Dedifferentiated amniotic fluid mesenchymal stem cell (primary cell): ENCODE measurements at regions not wholly inside any gene's neighbourhood (a gene's known extent, or its start where the extent isn't known, plus 50 kb on each side); places are given as distances from the start of the nearest gene placed in this dataset.
"Not testable (repeated sequence)": the region's sequence is repeated elsewhere in the genome, so short reads cannot be mapped to it uniquely, and the experiment has no call there.

Experiments
- DNase-seq: peaks from one replicate; pipeline ENCODE4 v3.0.0-alpha.2; 2016; ENCODE audit errors: extremely low spot score

DNA sequence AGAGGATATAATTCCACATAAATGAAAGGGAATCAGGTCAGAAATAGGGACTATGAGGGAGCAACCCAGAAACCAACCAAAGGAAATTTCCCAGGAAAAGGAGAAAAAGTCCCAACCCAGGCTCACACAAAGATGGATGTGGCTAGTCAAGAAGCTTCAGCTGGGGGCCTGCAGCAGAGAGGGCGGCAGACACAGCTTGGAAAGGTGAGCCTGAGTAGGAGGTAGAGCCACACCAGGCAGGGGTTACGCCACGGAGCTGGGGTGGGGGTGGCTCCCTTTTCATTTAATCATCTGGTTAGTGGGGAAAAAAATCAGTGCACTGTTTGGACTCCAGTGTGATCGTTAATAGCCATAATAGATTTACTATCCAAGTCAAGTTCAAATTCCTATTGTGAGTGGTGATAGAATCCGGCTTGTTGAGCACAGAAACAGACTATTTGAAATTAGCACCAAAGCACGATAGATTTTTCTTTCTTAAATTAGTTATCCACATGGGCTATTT is 220.6 kb downstream of the TPBG start:
- no peak for DNase-seq

- DNase-seq: no peak
Observed at GRCh38 chr6:82584856-82585255, 221.2 kb downstream of the TPBG start.

DNA sequence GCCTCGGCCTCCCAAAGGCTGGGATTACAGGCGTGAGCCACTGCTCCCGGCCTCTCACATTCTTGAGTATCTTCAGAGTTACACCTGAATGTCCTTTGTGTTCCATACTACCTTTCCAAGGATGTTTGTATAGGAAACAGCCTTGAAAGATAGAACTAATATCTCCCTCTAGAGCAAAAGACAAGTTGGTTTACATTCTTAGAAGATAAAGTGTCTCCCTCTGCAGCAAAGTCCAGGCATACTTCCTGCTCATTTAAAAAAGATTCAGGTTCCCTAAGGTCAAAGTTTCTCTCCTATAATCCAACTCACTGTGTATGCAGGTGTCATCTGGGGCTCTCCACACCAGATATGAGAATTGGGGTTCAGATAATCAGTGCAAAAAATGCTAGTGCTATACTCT is 224.4 kb downstream of the TPBG start:
- DNase-seq: no peak

- no peak for DNase-seq
Observed at GRCh38 chr6:82588859-82589412, 225.3 kb downstream of the TPBG start.

GRCh38 chr6:82589509-82590206 is 226.0 kb downstream of the TPBG start:
- no peak for DNase-seq

DNA sequence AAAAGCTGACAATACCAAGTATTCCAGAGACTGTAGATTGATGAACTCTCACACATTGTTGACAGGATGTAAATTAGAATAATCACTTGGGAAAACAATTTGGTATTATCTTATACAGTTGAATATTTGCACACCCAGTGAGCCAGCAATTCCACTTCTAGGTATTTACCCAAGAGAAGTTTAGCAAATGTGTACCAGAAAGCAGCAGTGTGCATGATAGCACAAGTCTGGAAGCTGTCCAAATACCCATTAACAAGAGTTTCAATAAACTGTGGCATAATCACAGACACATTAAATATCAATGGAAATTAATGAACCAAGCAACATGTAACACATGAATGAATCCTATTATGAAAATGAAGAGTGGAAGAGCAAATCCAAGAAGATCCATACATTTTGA is 233.6 kb downstream of the TPBG start:
- DNase-seq: no peak

DNA sequence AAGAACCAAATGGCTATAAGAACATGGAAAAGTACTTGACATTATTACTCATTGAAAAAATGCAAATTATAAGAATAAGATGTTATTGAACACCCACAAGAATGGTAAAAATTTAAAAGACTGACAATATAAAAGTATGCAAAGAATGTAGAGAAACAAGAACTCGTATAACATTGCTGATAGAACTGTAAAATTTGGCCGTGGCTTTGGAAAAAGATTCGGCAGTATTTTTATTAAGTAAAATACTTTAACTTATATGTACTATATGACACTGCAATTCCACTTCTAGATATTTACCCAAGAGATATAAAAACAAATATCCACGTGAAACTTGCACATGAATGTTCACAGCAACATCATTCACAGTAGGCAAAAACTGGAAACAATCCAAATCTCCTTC is 239.2 kb downstream of the TPBG start:
- DNase-seq: no peak

DNA sequence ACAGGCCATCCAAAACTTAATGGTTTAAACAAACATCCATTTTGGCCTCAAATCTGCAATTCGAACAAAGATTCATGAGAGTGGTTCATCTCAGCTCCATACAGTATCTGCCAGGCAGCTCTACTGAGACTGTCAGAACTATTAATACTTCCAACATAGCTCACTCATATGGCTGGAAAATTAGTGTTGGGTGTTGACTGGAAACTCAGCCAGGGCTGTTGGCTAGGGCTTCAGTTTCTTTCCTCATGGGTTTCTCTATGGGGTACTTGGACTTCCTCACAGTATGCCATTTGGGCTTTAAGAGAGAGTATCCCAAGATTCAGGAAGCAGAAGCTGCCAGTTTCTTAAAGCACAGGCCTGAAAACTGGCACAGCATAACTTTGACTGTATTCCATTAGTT is 240.3 kb downstream of the TPBG start:
- DNase-seq: no peak

- no peak for DNase-seq
Observed at GRCh38 chr6:82607998-82608725, 244.5 kb downstream of the TPBG start.

GRCh38 chr6:82608781-82609180 is 245.2 kb downstream of the TPBG start:
- DNase-seq: no peak

DNA sequence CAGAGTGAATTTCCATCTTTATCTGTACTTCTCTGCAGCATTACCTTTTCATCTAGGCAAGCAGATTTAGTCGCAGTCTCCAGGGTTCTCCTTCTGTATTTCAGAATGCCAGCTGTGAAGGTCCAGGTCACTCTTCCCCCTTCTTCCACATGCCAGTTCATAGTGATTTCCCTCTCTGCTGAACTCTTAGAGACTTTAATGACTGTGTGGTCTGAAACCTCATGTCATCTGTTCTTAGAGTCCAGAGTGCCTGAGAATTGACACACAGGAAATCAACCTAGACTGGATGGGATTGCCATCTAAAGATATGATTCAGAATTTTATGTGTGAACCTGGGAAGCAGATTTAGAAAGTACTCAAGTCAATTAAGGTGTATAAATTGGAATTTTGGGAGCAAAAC is 248.1 kb downstream of the TPBG start:
- no peak for DNase-seq

DNA sequence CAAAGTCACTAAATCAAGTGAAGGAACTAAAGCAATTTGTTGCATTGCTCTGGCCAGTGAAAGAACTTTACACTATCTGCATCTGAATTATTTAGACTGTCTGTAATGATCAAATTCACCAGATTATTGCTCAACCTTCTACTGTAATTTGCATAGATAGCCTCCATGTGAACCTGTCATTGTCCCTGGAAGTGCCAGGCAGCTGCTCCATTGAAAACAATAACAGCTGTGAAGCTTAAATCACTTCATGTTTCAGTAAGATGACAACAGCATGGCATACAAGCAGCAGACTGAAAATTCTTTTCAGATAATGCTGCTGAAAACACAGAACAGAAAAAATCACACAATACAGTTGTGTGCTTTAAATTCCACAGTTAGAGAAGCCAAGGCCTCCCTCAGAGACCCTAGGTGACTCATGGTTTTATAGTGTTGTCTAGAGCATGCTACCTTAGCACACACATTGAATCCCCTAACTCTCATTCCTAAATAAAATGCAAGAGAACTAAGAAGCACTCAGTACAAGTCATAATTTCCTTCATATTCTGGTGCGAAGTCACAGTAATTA is 248.9 kb downstream of the TPBG start:
- peak; percentile 29 for DNase-seq

- DNase-seq: no peak
Observed at GRCh38 chr6:82614518-82614917, 250.9 kb downstream of the TPBG start.

DNA sequence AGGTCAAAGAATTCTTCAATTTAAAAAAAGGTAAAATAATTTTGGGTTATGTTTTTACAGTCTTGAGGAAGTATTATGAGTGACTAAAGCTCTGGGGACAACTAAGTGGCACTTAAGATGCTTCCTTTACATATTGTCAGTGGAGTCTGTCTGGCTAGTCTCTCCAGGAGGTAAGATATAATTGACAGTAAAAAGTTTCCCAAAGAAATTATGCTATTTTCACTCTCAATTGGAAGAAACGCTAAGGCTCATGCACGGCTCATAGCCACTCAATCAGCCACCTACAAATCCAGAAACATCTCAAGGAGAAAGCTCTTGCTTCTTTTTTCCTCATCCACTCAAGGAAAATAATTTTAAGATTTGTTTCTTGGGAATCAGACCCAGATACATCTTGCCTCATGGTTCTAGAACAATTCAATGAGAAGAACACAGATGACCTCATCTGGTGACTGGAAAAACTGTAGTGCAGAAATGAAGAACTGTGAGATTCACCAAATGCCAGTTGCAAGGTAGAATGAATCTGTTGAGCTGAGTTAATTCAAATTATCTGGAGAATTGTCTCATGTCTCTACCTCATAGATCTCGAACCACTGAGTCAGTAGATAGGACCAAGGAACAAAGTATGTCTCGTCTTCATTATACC is 252.9 kb downstream of the TPBG start:
- no peak for DNase-seq

- DNase-seq: no peak
Observed at GRCh38 chr6:82617648-82618047, 254.0 kb downstream of the TPBG start.

DNA sequence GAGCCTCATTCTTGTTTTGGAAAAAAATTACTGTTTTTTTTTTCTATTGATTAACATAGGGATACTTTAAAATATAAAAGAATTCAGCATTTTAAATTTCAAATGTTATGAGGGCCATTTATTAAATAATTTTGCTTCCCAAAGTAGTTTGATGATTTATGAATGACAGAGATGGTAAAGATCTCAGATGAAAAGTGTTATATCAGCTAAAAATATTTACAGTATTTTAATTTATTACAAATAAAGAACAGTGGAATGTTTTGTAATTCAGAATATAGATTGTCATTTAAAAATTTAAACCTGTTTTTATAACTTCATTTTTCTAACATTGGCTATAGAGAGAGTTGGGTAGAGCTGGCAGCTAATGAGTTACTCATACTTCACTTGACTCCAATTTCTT is 256.0 kb downstream of the TPBG start:
- no peak for DNase-seq

GRCh38 chr6:82622461-82622860 is 258.8 kb downstream of the TPBG start:
- no peak for DNase-seq

DNA sequence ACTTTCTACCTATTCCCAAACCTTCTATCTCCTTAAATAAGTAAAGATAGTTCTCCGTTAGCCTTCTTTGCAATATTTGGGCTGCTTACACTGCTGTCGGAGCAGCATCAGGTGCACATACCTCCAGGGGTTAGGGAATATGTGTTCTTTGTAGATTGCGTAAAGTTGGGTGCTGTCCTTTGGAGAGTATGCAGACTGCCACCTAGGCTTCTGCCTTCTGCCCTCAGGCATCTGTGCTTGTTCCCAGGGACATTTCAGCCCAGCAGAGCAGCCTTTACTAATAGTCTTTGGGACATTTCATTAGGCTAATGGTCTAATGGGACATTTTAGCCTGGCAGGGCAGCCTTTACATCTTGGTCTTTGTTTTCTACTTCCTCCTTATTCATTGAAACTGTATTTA is 260.6 kb downstream of the TPBG start:
- no peak for DNase-seq

DNA sequence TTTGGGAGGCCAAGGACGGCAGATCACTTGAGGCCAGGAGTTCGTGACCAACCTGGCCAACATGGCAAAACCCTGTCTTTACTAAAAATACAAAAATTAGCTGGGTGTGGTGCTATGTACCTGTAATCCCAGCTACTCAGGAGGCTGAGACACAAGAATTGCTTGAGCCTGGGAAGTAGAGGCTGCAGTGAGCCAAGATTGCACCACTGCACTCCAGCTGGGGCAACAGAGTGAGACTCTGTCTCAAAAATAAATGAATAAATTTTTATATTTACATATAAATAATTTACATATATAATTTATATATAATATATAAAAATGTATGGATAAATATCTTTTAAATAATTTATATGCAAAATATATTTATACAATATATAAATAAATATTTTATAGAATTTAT is 263.3 kb downstream of the TPBG start:
- not testable (repeated sequence) for DNase-seq

- DNase-seq: no peak
Observed at GRCh38 chr6:82629921-82630320, 266.3 kb downstream of the TPBG start.

DNA sequence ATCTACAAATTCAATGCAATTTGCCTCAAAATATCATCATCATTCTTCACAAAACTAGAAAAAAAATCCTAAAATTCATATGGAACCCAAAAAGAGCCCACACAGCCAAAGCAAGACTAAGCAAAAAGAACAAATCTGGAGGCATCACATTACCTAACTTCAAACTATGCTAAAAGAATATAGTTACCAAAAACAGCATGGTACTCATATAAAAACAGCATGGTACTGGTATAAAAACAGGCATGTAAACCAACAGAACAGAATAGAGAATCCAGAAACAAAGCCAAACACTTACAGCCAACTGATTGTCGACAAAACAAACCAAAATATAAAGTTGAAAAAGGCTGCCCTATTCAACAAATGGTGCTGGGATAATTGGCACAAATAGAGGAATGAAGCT is 278.1 kb downstream of the TPBG start:
- no peak for DNase-seq

- DNase-seq: no peak
Observed at GRCh38 chr6:82645536-82646230, 282.1 kb downstream of the TPBG start.
